ENCODE measurements at regions not wholly inside any gene's neighbourhood (a gene's known extent, or its start where the extent isn't known, plus 50 kb on each side); places are given as distances from the start of the nearest gene placed in this dataset.

GRCh38 chr10:33455029-33455428, 120.6 kb upstream of the NRP1 start:
- DNase-seq (ENCODE audit: low spot score) (no peak), ATAC-seq (peak; percentile 75)

GRCh38 chr10:33454554-33454953, 120.1 kb upstream of the NRP1 start:
- DNase-seq (ENCODE audit: low spot score) = no peak
- no peak for ATAC-seq

- DNase-seq (ENCODE audit: low spot score) (no peak), ATAC-seq (no peak)
These were observed 118.9 kb upstream of the NRP1 start for GRCh38 chr10:33453081-33454025.

- DNase-seq (ENCODE audit: low spot score) (no peak), ATAC-seq (no peak)
These were observed 114.1 kb upstream of the NRP1 start for GRCh38 chr10:33448421-33449140.

GRCh38 chr10:33441561-33441960, 107.1 kb upstream of the NRP1 start:
- no peak for ATAC-seq
- no peak for DNase-seq (ENCODE audit: low spot score)

GRCh38 chr10:33434933-33435332, 100.5 kb upstream of the NRP1 start:
- no peak for DNase-seq (ENCODE audit: low spot score)

GRCh38 chr10:33428682-33429081, 94.2 kb upstream of the NRP1 start:
- ATAC-seq (no peak), DNase-seq (ENCODE audit: low spot score) (no peak)

More at GRCh38 chr10:33434933-33435332, 100.5 kb upstream of the NRP1 start:
- no peak for ATAC-seq

GRCh38 chr10:33423154-33423529, 88.7 kb upstream of the NRP1 start:
- no peak for ATAC-seq

GRCh38 chr10:33422471-33423153, 88.1 kb upstream of the NRP1 start:
- no peak for DNase-seq (ENCODE audit: low spot score)
- no peak for ATAC-seq

More at GRCh38 chr10:33423154-33423529, 88.7 kb upstream of the NRP1 start:
- no peak for DNase-seq (ENCODE audit: low spot score)

- DNase-seq (ENCODE audit: low spot score) (no peak), ATAC-seq (no peak)
These were observed 87.5 kb upstream of the NRP1 start for GRCh38 chr10:33421789-33422462.

GRCh38 chr10:33419311-33419710, 84.8 kb upstream of the NRP1 start:
- no peak for DNase-seq (ENCODE audit: low spot score)
- ATAC-seq = no peak

- DNase-seq (ENCODE audit: low spot score) = no peak
- ATAC-seq = no peak
These were observed 83.8 kb upstream of the NRP1 start for GRCh38 chr10:33418301-33418700.

GRCh38 chr10:33416691-33417090, 82.2 kb upstream of the NRP1 start:
- no peak for ATAC-seq
- DNase-seq (ENCODE audit: low spot score) = no peak

GRCh38 chr10:33416209-33416608, 81.7 kb upstream of the NRP1 start:
- ATAC-seq (no peak), DNase-seq (ENCODE audit: low spot score) (no peak)

- DNase-seq (ENCODE audit: low spot score) (no peak), ATAC-seq (no peak)
These were observed 80.4 kb upstream of the NRP1 start for GRCh38 chr10:33414841-33415240.

GRCh38 chr10:33412653-33413361, 78.3 kb upstream of the NRP1 start:
- DNase-seq (ENCODE audit: low spot score) (no peak), ATAC-seq (no peak)

GRCh38 chr10:33412241-33412640, 77.8 kb upstream of the NRP1 start:
- DNase-seq (ENCODE audit: low spot score) = no peak

GRCh38 chr10:33410860-33411234, 76.4 kb upstream of the NRP1 start:
- DNase-seq (ENCODE audit: low spot score) (no peak), ATAC-seq (no peak)

More at GRCh38 chr10:33412241-33412640, 77.8 kb upstream of the NRP1 start:
- no peak for ATAC-seq

GRCh38 chr10:33410096-33410859, 75.8 kb upstream of the NRP1 start:
- ATAC-seq = no peak

GRCh38 chr10:33406596-33406995, 72.1 kb upstream of the NRP1 start:
- DNase-seq (ENCODE audit: low spot score) (no peak), ATAC-seq (no peak)

More at GRCh38 chr10:33410096-33410859, 75.8 kb upstream of the NRP1 start:
- no peak for DNase-seq (ENCODE audit: low spot score)

Data from left lobe of liver (tissue), 2 donors.